Uterus (tissue), 3 donors: ENCODE measurements at regions not wholly inside any gene's neighbourhood (a gene's known extent, or its start where the extent isn't known, plus 50 kb on each side); places are given as distances from the start of the nearest gene placed in this dataset.

ENCODE experiments used
- DNase-seq, 2 donors: peaks; one replicate each; pipeline ENCODE4 v3.0.0-alpha.2; 2019 to 2020
- H3K27ac ChIP-seq, 2 donors: fragments of 200-600 bp; sonication (generic); 1 replicate in 1 of 2; 2 replicates in 1 of 2; pipeline ENCODE4 v1.5.1; 2016 to 2018
- H3K27me3 ChIP-seq, 2 donors: fragments of 200-600 bp; sonication (generic); one replicate each; pipeline ENCODE4 v1.5.1; 2018 to 2019; ENCODE audit warnings: control low read depth in 1 of 2
- H3K36me3 ChIP-seq, 2 donors: fragments of 200-600 bp; sonication (generic); one replicate each; pipeline ENCODE4 v1.5.1; 2019; ENCODE audit warnings: control low read depth in 1 of 2
- H3K4me1 ChIP-seq, 2 donors: fragments of 200-600 bp; sonication (generic); one replicate each; pipeline ENCODE4 v1.5.1; 2018 to 2019; ENCODE audit warnings: control low read depth in 1 of 2
- H3K4me3 ChIP-seq, 2 donors: fragments of 200-600 bp; sonication (generic); 1 replicate in 1 of 2; 2 replicates in 1 of 2; pipeline ENCODE4 v1.5.1; 2018 to 2019; ENCODE audit warnings: mild to moderate bottlenecking in 1 of 2
- H3K9me3 ChIP-seq, 2 donors: fragments of 200-600 bp; sonication (generic); one replicate each; pipeline ENCODE4 v1.5.1; 2019; ENCODE audit warnings: control low read depth in 1 of 2
- POLR2A ChIP-seq, 2 donors: fragments of 450-650 bp; IDR thresholded peaks; one replicate each; pipeline ENCODE4 v1.6.1; 2016; ENCODE audit warnings: antibody characterized with exemption in 2 of 2, mild to moderate bottlenecking in 1 of 2, moderate library complexity in 1 of 2
- intact Hi-C: fragments of 100-400 bp; cut with DNase I; formaldehyde crosslinking; loops from one replicate; pipeline ENCODE4 v1.15.1; 2023; ENCODE audit warnings: low total_unique reads
- TF ChIP-seq, protein P1 (sequence below), 4 experiments: fragments of 200-600 bp in 2 of 4; fragments of 450-650 bp in 2 of 4; sonication (generic) in 2 of 4; IDR thresholded peaks; one replicate each; pipeline ENCODE4 v1.5.1; 2016 to 2019; ENCODE audit warnings: antibody characterized with exemption in 4 of 4, mild to moderate bottlenecking in 2 of 4, moderate library complexity in 1 of 4
- donor health status: DM: yes; HTN: yes; CAD: no.

DNA sequence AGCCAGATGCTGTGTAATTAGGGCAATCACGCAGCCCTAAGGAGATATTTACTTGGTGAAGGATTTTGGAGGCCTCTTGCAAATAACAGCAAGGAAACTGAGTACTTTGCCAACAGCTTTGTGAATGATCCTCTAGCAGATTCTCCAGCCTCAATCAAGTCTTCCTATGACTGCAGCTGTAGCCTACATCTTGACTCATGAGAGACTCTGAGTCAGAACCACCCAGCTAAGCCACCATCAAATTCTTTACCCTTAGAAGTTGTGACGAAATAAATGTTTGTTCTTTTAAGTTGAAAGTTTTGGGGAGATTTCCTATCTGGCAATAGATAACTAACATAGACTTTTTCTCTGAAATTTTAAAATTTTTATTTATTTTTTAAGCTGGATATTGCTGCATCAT is 237.6 kb upstream of the CCNH start:
- Histone ChIP-seq H3K36me3 (no peaks in the 10 kb centered on the region), H3K27me3 (no peaks in the 10 kb centered on the region), H3K27ac (no peak overlapping the region), H3K4me1 (no peaks in the 10 kb centered on the region), H3K4me3 (no peak overlapping the region), H3K9me3 (no peaks in the 10 kb centered on the region)
- DNase-seq, result no peak
- TF ChIP-seq, protein P1, sequence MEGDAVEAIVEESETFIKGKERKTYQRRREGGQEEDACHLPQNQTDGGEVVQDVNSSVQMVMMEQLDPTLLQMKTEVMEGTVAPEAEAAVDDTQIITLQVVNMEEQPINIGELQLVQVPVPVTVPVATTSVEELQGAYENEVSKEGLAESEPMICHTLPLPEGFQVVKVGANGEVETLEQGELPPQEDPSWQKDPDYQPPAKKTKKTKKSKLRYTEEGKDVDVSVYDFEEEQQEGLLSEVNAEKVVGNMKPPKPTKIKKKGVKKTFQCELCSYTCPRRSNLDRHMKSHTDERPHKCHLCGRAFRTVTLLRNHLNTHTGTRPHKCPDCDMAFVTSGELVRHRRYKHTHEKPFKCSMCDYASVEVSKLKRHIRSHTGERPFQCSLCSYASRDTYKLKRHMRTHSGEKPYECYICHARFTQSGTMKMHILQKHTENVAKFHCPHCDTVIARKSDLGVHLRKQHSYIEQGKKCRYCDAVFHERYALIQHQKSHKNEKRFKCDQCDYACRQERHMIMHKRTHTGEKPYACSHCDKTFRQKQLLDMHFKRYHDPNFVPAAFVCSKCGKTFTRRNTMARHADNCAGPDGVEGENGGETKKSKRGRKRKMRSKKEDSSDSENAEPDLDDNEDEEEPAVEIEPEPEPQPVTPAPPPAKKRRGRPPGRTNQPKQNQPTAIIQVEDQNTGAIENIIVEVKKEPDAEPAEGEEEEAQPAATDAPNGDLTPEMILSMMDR (IDR thresholded peaks at IDR 0.05), result no peak
- no peak for TF ChIP-seq POLR2A (IDR thresholded peaks at IDR 0.05)
- intact Hi-C loops, result no loop called here

DNA sequence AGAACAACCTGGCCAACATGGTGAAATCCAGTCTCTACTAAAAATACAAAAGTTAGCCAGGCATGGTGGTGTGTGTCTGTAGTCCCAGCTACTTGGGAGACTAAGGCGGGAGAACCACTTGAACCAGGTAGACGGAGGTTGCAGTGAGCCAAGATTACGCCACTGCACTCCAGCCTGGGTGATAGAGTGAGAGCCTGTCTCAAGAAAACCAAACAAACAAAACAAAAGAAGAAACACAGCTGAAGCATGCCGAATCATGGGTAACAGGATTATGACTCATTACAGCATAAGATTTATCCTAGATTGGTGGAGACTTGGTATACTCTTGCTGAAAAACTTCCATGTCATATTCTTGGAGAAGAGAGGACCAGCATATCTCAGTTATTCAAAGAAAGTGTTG is 236.7 kb upstream of the CCNH start:
- no peaks in the 10 kb centered on the region for H3K36me3 ChIP-seq
- H3K27ac ChIP-seq, result no peak overlapping the region
- no peak overlapping the region for H3K4me3 ChIP-seq
- no peaks in the 10 kb centered on the region for H3K27me3 ChIP-seq
- H3K4me1 ChIP-seq, result no peaks in the 10 kb centered on the region
- TF ChIP-seq, protein P1 (IDR thresholded peaks at IDR 0.05), result no peak
- no peak for TF ChIP-seq POLR2A (IDR thresholded peaks at IDR 0.05)
- intact Hi-C loops, result no loop called here
- H3K9me3 ChIP-seq, result no peaks in the 10 kb centered on the region
- no peak for DNase-seq

DNA sequence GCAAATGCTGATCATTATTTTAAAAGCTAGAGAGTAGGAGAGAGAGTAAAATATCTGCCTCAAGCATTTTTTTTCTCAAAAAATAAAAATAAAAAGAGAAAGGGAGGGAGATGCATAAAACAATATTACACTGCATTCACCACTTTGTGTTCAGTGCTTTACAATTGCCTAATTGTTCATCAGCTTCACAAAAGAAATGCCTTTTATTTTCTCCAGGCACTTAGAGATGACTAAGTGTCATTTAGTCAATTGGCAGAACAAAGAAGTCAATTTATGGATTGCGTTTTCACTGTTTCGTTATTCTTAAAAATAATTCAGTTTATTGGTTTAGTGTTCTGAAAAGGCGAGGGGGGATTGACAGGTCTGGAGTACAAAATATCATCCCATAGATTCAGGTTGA is 232.5 kb upstream of the CCNH start:
- no peaks in the 10 kb centered on the region for H3K36me3 ChIP-seq
- H3K27ac ChIP-seq, result no peak overlapping the region
- no peak overlapping the region for H3K4me3 ChIP-seq
- H3K9me3 ChIP-seq, result no peaks in the 10 kb centered on the region
- TF ChIP-seq, protein P1 (IDR thresholded peaks at IDR 0.05), result no peak
- TF ChIP-seq POLR2A (IDR thresholded peaks at IDR 0.05), result no peak
- intact Hi-C loops, result no loop called here
- H3K4me1 ChIP-seq, result no peaks in the 10 kb centered on the region
- DNase-seq, result no peak
- no peaks in the 10 kb centered on the region for H3K27me3 ChIP-seq

DNA sequence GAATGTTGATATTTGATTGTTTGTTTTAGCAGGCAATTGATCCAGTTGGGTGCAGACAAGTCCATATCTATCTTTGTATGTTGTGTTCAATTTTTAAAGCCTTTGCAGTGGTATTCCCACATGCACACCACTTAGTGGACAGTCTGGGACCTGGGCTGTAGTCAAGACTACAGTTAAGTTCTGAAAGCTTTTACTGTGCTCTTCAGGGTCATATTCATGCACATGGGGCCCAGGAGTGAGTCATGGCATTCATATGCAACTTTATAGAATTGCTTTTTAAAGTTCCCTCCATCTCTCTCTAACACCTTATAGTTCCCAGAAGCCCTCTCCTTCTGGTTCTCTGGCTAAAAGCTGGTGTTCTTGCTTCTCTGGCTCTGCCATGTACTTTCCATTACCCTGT is 228.2 kb upstream of the CCNH start:
- Histone ChIP-seq H3K36me3 (no peaks in the 10 kb centered on the region), H3K4me1 (no peaks in the 10 kb centered on the region), H3K27me3 (no peaks in the 10 kb centered on the region), H3K4me3 (no peak overlapping the region), H3K27ac (no peak overlapping the region), H3K9me3 (no peaks in the 10 kb centered on the region)
- DNase-seq, result no peak
- TF ChIP-seq, protein P1 (IDR thresholded peaks at IDR 0.05), result no peak
- no peak for TF ChIP-seq POLR2A (IDR thresholded peaks at IDR 0.05)
- intact Hi-C loops, result no loop called here

DNA sequence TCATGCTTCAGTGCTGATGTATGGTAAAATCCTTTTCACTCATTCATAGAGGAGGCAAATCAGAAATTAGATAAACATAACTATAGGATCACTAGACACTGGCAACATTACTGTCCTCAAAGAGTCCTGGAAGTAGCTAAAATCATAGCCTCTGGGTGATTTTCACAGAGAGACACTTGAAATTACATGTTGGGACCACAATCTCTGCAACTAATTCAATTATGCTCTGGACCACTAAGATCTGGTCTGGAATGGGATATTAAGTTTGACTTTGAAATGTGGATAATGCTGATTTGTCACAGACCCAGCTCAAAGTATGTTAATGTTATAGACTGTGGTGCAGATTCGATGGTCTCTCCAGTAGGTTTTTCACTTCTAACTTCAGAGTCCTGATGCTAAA is 214.6 kb upstream of the CCNH start:
- Histone ChIP-seq H3K4me3 (no peak overlapping the region), H3K27me3 (no peaks in the 10 kb centered on the region), H3K36me3 (no peaks in the 10 kb centered on the region), H3K4me1 (no peaks in the 10 kb centered on the region), H3K27ac (no peak overlapping the region), H3K9me3 (no peaks in the 10 kb centered on the region)
- DNase-seq, result no peak
- intact Hi-C loops, result no loop called here
- TF ChIP-seq, protein P1 (IDR thresholded peaks at IDR 0.05), result no peak
- TF ChIP-seq POLR2A (IDR thresholded peaks at IDR 0.05), result no peak
